ENCODE measurements at regions not wholly inside any gene's neighbourhood (a gene's known extent, or its start where the extent isn't known, plus 50 kb on each side); places are given as distances from the start of the nearest gene placed in this dataset.

DNA sequence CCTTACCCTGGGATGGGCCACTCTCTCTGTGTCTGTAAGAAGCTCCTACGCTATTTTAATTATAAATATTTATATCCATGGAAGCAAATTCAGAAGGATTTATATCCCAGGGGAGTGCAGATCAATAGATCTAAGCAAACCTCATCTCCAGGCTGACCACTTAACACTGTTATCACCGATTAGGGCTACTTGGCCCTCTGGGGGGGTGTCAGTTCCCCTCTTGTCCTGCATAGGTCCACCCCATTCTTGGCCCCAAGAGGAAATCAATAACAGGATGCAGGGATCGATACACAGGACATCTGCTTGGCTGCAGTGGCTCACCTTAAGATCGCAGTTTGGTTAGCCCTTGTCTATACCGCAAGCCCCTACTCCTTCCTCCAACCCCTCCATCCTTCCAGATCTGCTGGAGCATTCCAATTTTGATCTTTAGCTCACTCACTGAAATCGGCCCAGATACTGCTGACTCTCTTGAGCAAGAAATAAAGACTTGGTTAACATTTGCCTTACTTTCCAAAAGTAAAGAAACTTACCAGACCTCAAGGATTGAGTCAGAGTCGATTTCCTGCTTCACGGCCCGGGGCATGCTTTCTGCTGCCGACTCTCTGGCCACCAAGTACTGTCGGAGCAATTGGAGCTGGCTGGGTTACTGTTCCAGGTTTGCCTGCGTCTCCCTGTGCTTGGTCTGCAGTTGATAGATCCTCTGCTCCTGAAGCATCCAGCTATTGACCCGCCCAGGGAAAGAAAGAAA lies 112.3 kb upstream of the PMFBP1 start:
- TF ChIP-seq, protein P1, sequence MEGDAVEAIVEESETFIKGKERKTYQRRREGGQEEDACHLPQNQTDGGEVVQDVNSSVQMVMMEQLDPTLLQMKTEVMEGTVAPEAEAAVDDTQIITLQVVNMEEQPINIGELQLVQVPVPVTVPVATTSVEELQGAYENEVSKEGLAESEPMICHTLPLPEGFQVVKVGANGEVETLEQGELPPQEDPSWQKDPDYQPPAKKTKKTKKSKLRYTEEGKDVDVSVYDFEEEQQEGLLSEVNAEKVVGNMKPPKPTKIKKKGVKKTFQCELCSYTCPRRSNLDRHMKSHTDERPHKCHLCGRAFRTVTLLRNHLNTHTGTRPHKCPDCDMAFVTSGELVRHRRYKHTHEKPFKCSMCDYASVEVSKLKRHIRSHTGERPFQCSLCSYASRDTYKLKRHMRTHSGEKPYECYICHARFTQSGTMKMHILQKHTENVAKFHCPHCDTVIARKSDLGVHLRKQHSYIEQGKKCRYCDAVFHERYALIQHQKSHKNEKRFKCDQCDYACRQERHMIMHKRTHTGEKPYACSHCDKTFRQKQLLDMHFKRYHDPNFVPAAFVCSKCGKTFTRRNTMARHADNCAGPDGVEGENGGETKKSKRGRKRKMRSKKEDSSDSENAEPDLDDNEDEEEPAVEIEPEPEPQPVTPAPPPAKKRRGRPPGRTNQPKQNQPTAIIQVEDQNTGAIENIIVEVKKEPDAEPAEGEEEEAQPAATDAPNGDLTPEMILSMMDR (IDR thresholded peaks at IDR 0.05) = no peak
- TF ChIP-seq POLR2AphosphoS5 (IDR thresholded peaks at IDR 0.05) (no peak), POLR2A (IDR thresholded peaks at IDR 0.05) (no peak)
